GM06990 (cell line): ENCODE measurements at regions not wholly inside any gene's neighbourhood (a gene's known extent, or its start where the extent isn't known, plus 50 kb on each side); places are given as distances from the start of the nearest gene placed in this dataset.

ENCODE experiments used
- DNase-seq: peaks from one replicate; pipeline ENCODE4 v3.0.0-alpha.2; 2011; ENCODE audit not compliant: insufficient read length; ENCODE audit errors: extremely low read depth
- H3K27me3 ChIP-seq: replicated peaks from 2 replicates; pipeline ENCODE4 v1.6.0; 2011; ENCODE audit warnings: low read length; ENCODE audit not compliant: control insufficient read depth, insufficient read depth
- H3K36me3 ChIP-seq: 2 replicates; pipeline ENCODE4 v1.5.1; 2011; ENCODE audit warnings: low read length; ENCODE audit not compliant: control insufficient read depth, insufficient read depth
- H3K4me3 ChIP-seq: replicated peaks from 2 replicates; pipeline ENCODE4 v1.5.1; 2011; ENCODE audit warnings: low read depth, mild to moderate bottlenecking, control low read depth, low read length
- CTCF ChIP-seq: IDR thresholded peaks from 2 replicates; pipeline ENCODE4 v1.5.1; 2011; ENCODE audit warnings: low read length, control low read depth, mild to moderate bottlenecking, inconsistent platforms; ENCODE audit not compliant: insufficient read depth, poor library complexity, severe bottlenecking

GRCh38 chr9:78792745-78793144 lies 495.8 kb downstream of the PSAT1 start:
- TF ChIP-seq CTCF, result no peak
- Histone ChIP-seq H3K4me3 (no peak overlapping the region), H3K27me3 (no peaks in the 10 kb centered on the region), H3K36me3 (no peaks in the 10 kb centered on the region)
- no peak for DNase-seq

GRCh38 chr9:78805771-78806170 lies 508.8 kb downstream of the PSAT1 start:
- TF ChIP-seq CTCF, result no peak
- DNase-seq, result no peak
- Histone ChIP-seq H3K36me3 (no peaks in the 10 kb centered on the region), H3K4me3 (no peak overlapping the region), H3K27me3 (no peaks in the 10 kb centered on the region)

GRCh38 chr9:78806492-78807160 lies 509.7 kb downstream of the PSAT1 start:
- Histone ChIP-seq H3K4me3 (no peak overlapping the region), H3K27me3 (no peaks in the 10 kb centered on the region), H3K36me3 (no peaks in the 10 kb centered on the region)
- DNase-seq, result no peak
- no peak for TF ChIP-seq CTCF

- no peaks in the 10 kb centered on the region for H3K27me3 ChIP-seq
- H3K36me3 ChIP-seq, result no peaks in the 10 kb centered on the region
- DNase-seq, result no peak
- no peak for TF ChIP-seq CTCF
- no peak overlapping the region for H3K4me3 ChIP-seq
These were observed 510.4 kb downstream of the PSAT1 start for GRCh38 chr9:78807286-78807685.

- TF ChIP-seq CTCF, result no peak
- H3K4me3 ChIP-seq, result no peak overlapping the region
- no peaks in the 10 kb centered on the region for H3K36me3 ChIP-seq
- no peaks in the 10 kb centered on the region for H3K27me3 ChIP-seq
- no peak for DNase-seq
These were observed 511.1 kb downstream of the PSAT1 start for GRCh38 chr9:78808048-78808447.

GRCh38 chr9:78811622-78812276 lies 514.8 kb downstream of the PSAT1 start:
- Histone ChIP-seq H3K36me3 (no peaks in the 10 kb centered on the region), H3K27me3 (no peaks in the 10 kb centered on the region), H3K4me3 (no peak overlapping the region)
- no peak for TF ChIP-seq CTCF
- DNase-seq, result no peak
